Thyroid gland (tissue), 4 donors: ENCODE measurements at regions not wholly inside any gene's neighbourhood (a gene's known extent, or its start where the extent isn't known, plus 50 kb on each side); places are given as distances from the start of the nearest gene placed in this dataset.

Source experiments
- POLR2A ChIP-seq, 2 donors: fragments of 450-650 bp; IDR thresholded peaks; one replicate each; pipeline ENCODE4 v1.6.1; 2017; ENCODE audit warnings: antibody characterized with exemption in 2 of 2, mild to moderate bottlenecking in 2 of 2, moderate library complexity in 1 of 2
- TF ChIP-seq, protein P1 (sequence below), 6 experiments: fragments of 200-600 bp in 3 of 6; fragments of 450-650 bp in 3 of 6; sonication (generic) in 3 of 6; IDR thresholded peaks; one replicate each; pipeline ENCODE4 v1.5.1; 2016 to 2019; ENCODE audit warnings: antibody characterized with exemption in 6 of 6, mild to moderate bottlenecking in 2 of 6, inconsistent platforms in 1 of 6, moderate library complexity in 1 of 6

DNA sequence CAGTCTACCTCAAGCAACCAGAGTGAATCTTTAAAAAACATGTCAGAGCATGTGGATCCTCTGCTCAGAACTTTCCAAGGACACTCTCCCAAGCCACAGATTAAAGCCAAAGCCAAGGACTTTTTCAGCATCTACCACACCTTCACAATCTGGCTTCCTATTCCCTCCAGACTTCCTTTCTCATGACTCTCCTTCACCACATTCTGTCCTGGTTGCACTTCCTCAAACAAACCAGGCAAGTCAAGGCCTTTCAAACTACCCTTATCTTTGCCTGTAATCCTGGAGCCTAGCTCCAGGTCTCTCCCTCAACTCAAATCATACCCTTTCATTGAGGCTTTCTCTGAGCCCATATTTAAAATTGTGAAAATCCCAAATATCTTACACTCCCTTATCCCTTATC, 191.6 kb upstream of the GALNTL6 start:
- TF ChIP-seq, protein P1, sequence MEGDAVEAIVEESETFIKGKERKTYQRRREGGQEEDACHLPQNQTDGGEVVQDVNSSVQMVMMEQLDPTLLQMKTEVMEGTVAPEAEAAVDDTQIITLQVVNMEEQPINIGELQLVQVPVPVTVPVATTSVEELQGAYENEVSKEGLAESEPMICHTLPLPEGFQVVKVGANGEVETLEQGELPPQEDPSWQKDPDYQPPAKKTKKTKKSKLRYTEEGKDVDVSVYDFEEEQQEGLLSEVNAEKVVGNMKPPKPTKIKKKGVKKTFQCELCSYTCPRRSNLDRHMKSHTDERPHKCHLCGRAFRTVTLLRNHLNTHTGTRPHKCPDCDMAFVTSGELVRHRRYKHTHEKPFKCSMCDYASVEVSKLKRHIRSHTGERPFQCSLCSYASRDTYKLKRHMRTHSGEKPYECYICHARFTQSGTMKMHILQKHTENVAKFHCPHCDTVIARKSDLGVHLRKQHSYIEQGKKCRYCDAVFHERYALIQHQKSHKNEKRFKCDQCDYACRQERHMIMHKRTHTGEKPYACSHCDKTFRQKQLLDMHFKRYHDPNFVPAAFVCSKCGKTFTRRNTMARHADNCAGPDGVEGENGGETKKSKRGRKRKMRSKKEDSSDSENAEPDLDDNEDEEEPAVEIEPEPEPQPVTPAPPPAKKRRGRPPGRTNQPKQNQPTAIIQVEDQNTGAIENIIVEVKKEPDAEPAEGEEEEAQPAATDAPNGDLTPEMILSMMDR (IDR thresholded peaks at IDR 0.05) = no peak
- no peak for TF ChIP-seq POLR2A (IDR thresholded peaks at IDR 0.05)
